ENCODE measurements at regions not wholly inside any gene's neighbourhood (a gene's known extent, or its start where the extent isn't known, plus 50 kb on each side); places are given as distances from the start of the nearest gene placed in this dataset.

GRCh38 chr5:115414406-115415142 lies 118.1 kb upstream of the CCDC112 start:
- peak; percentile 98 for DNase-seq (ENCODE audit: low read depth)
- no peak for TF ChIP-seq CTCF (conservative IDR thresholded peaks at IDR 0.05; ENCODE audit: low read length)
- no peak overlapping the region for H3K4me3 ChIP-seq (ENCODE audit: low read length)

GRCh38 chr5:115413651-115414050 lies 117.2 kb upstream of the CCDC112 start:
- DNase-seq (ENCODE audit: low read depth): no peak
- no peak overlapping the region for H3K4me3 ChIP-seq (ENCODE audit: low read length)
- no peak for TF ChIP-seq CTCF (conservative IDR thresholded peaks at IDR 0.05; ENCODE audit: low read length)

DNA sequence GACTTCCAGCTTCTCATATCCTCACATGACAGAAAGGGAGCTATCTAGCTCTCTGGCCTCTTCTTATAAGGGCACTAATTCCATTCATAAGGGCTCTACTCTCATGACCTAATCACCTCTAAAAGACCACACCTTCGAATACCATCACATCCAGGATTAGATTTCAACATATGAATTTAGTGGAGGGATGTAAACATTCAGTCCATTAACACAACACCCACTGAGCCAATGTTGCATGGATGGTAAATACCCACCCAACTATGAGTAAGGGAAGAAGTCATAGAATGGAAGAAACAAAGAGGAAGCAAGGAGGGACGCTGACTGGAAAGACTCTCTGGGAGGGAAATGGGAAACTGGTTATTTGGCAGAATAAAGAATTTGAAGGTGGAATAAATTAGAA lies 112.6 kb upstream of the CCDC112 start:
- no peak for TF ChIP-seq CTCF (conservative IDR thresholded peaks at IDR 0.05; ENCODE audit: low read length)
- DNase-seq (ENCODE audit: low read depth): no peak

DNA sequence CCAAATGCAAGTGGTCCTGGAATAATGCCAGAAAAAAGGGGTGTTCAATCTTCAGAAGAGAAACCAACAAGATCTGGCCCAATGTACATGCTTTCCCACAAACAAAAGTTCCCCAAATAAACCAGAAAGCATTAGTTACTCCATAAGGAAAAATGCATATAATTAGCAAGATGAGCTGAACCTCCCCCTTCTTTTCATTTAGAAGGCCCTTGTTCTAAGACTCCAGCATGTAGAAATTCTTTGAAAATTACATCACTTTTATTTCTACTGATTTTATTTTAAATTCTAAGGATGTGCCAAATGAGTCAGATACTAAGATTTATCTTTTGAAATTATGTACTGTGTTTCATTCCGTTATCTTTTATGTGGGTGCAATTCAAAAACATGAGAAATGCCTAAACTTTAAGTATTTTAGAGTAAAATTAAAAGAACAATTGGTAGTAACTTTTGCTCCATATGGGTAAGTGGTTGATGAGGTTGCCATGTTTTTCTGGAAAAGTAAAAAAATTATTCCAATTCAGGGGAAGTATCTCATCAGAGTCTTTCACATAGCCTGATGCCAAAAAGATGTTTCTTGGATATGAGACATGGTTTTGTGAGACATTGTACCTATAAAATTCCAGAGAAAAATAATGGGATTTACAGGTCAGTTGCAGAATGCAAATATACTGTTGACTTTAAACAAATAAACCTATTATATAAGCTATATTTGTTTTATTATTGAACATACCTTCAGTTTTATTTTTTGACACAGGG lies 106.5 kb upstream of the CCDC112 start:
- TF ChIP-seq CTCF (conservative IDR thresholded peaks at IDR 0.05; ENCODE audit: low read length): no peak
- H3K4me3 ChIP-seq (ENCODE audit: low read length): no peak overlapping the region
- peak; percentile 53 for DNase-seq (ENCODE audit: low read depth)

More for the DNA sequence above, 112.6 kb upstream of the CCDC112 start:
- no peak overlapping the region for H3K4me3 ChIP-seq (ENCODE audit: low read length)

- DNase-seq (ENCODE audit: low read depth): no peak
- no peak for TF ChIP-seq CTCF (conservative IDR thresholded peaks at IDR 0.05; ENCODE audit: low read length)
- H3K4me3 ChIP-seq (ENCODE audit: low read length): no peak overlapping the region
Measured at GRCh38 chr5:115402092-115402491, 105.6 kb upstream of the CCDC112 start.

- peak; percentile 94 for DNase-seq (ENCODE audit: low read depth)
- TF ChIP-seq CTCF (conservative IDR thresholded peaks at IDR 0.05; ENCODE audit: low read length): no peak
- H3K4me3 ChIP-seq (ENCODE audit: low read length): no peak overlapping the region
Measured at GRCh38 chr5:115398719-115399118, 102.3 kb upstream of the CCDC112 start.

GRCh38 chr5:115396688-115397087 lies 100.2 kb upstream of the CCDC112 start:
- no peak overlapping the region for H3K4me3 ChIP-seq (ENCODE audit: low read length)
- DNase-seq (ENCODE audit: low read depth): no peak
- no peak for TF ChIP-seq CTCF (conservative IDR thresholded peaks at IDR 0.05; ENCODE audit: low read length)

All from AG10803 (cell line).